ENCODE measurements at regions not wholly inside any gene's neighbourhood (a gene's known extent, or its start where the extent isn't known, plus 50 kb on each side); places are given as distances from the start of the nearest gene placed in this dataset.

DNA sequence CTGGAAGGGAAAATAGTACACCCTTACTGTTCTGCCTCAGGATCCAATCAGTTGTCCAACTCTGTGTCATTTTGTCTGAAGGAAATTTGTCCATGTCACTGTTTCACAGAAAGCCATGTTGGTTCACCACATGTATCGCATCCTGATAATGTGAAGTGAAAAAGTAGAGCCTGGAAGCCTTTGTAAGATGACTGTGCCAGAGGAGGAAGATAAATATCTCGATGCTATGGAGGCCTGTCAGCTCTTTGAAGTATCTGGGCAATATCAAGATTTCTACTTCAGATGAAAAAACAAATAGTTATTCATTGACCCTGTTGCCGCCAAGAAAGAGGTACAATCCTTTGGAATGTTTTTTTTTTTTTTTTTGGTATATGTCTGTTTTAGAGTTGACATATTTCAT lies 270.5 kb downstream of the PHF14 start:
- no peaks in the 10 kb centered on the region for H3K27me3 ChIP-seq (ENCODE audit: control insufficient read depth in 2 of 2, insufficient read depth in 2 of 2, low read length in 2 of 2)
- no peaks in the 10 kb centered on the region for H3K4me1 ChIP-seq (ENCODE audit: control insufficient read depth in 2 of 2, insufficient read depth in 2 of 2, low read length in 2 of 2)
- no peak overlapping the region for H3K4me3 ChIP-seq (ENCODE audit: low read length in 2 of 2)
- no peak overlapping the region for H3K27ac ChIP-seq (ENCODE audit: low read depth in 2 of 2, low read length in 2 of 2)
- no peaks in the 10 kb centered on the region for H3K36me3 ChIP-seq (ENCODE audit: control insufficient read depth in 2 of 2, insufficient read depth in 2 of 2, low read length in 2 of 2)
- H3K9me3 ChIP-seq (ENCODE audit: control insufficient read depth in 2 of 2, low read length in 2 of 2), result no peaks in the 10 kb centered on the region
- no peak overlapping the region for H3K9ac ChIP-seq (ENCODE audit: low read depth in 1 of 2, low read length in 2 of 2)

DNA sequence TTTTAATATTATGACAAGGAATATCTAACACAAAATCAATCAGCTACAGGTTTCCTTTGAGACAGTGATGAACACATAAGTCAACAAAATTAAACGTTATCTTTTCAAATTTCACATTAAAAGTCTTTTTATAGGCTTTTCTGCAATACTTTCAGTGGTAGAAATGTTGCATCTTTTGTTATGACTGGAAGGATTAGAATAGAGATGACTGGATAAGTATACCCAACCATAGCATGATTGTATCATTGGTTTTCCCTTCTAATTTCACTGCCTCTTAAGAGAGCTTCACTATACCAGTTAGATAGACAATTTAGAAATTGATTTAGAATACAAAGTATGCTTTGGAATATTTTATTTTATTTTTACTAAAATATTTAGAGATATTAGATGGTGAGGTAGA lies 273.9 kb downstream of the PHF14 start:
- H3K4me3 ChIP-seq (ENCODE audit: low read length in 2 of 2), result no peak overlapping the region
- no peak overlapping the region for H3K27ac ChIP-seq (ENCODE audit: low read depth in 2 of 2, low read length in 2 of 2)
- H3K27me3 ChIP-seq (ENCODE audit: control insufficient read depth in 2 of 2, insufficient read depth in 2 of 2, low read length in 2 of 2), result no peaks in the 10 kb centered on the region

DNA sequence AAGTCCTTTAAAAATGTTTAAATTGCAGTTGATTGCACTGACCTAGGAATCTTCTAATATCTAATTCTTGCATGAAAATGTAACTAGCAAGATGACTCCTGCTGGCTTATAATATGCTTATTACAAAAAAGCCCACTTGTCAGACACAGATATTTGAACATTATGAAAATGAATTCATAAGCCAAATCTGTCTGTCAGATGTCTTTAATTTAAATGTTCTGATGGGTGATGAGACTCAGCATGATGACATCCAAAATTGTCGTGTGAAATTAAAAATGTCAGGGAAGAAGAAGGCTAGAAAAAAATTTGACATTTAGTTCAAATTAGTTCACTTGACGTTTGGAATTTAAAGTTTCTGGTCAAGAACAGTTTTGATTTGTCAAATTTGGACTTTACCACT lies 277.8 kb downstream of the PHF14 start:
- no peaks in the 10 kb centered on the region for H3K36me3 ChIP-seq (ENCODE audit: control insufficient read depth in 2 of 2, insufficient read depth in 2 of 2, low read length in 2 of 2)
- H3K27ac ChIP-seq (ENCODE audit: low read depth in 2 of 2, low read length in 2 of 2), result no peak overlapping the region
- no peaks in the 10 kb centered on the region for H3K27me3 ChIP-seq (ENCODE audit: control insufficient read depth in 2 of 2, insufficient read depth in 2 of 2, low read length in 2 of 2)
- no peak overlapping the region for H3K9ac ChIP-seq (ENCODE audit: low read depth in 1 of 2, low read length in 2 of 2)
- no peaks in the 10 kb centered on the region for H3K9me3 ChIP-seq (ENCODE audit: control insufficient read depth in 2 of 2, low read length in 2 of 2)
- H3K4me1 ChIP-seq (ENCODE audit: control insufficient read depth in 2 of 2, insufficient read depth in 2 of 2, low read length in 2 of 2), result no peaks in the 10 kb centered on the region
- no peak overlapping the region for H3K4me3 ChIP-seq (ENCODE audit: low read length in 2 of 2)

More for the DNA sequence above, 273.9 kb downstream of the PHF14 start:
- Histone ChIP-seq H3K9ac (ENCODE audit: low read depth in 1 of 2, low read length in 2 of 2) (no peak overlapping the region), H3K36me3 (ENCODE audit: control insufficient read depth in 2 of 2, insufficient read depth in 2 of 2, low read length in 2 of 2) (no peaks in the 10 kb centered on the region), H3K4me1 (ENCODE audit: control insufficient read depth in 2 of 2, insufficient read depth in 2 of 2, low read length in 2 of 2) (no peaks in the 10 kb centered on the region), H3K9me3 (ENCODE audit: control insufficient read depth in 2 of 2, low read length in 2 of 2) (no peaks in the 10 kb centered on the region)

DNA sequence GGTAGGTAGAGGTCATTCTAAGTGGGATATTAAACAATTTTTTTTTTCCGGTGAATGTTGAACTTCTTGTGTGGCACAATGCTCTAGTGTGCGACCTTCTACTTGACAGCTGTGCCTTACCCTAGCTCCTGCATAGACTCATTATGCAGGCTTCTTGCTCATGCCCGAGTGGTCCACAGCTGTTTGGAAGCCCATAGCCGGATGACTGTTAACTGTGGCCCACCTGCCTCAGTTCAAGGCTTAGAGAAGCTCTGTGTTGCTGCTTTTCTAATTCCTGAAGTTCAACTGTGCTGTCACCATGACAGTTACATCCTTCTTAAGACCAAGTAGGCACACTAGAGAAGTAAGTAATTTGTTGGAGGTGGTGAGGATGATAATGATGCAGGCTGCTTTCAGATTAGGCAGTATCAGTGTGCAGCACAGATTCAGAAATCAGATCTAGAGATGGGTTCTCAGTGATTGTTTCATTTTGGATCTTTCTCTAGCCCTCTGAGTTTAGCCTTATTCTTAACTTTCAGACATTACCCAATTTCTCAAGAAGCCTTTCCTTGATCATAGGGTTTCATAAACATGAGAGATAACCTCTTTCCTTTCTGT lies 278.4 kb downstream of the PHF14 start:
- Histone ChIP-seq H3K9ac (ENCODE audit: low read depth in 1 of 2, low read length in 2 of 2) (no peak overlapping the region), H3K4me3 (ENCODE audit: low read length in 2 of 2) (no peak overlapping the region), H3K27ac (ENCODE audit: low read depth in 2 of 2, low read length in 2 of 2) (no peak overlapping the region), H3K27me3 (ENCODE audit: control insufficient read depth in 2 of 2, insufficient read depth in 2 of 2, low read length in 2 of 2) (no peaks in the 10 kb centered on the region), H3K9me3 (ENCODE audit: control insufficient read depth in 2 of 2, low read length in 2 of 2) (no peaks in the 10 kb centered on the region), H3K36me3 (ENCODE audit: control insufficient read depth in 2 of 2, insufficient read depth in 2 of 2, low read length in 2 of 2) (no peaks in the 10 kb centered on the region), H3K4me1 (ENCODE audit: control insufficient read depth in 2 of 2, insufficient read depth in 2 of 2, low read length in 2 of 2) (no peaks in the 10 kb centered on the region)

DNA sequence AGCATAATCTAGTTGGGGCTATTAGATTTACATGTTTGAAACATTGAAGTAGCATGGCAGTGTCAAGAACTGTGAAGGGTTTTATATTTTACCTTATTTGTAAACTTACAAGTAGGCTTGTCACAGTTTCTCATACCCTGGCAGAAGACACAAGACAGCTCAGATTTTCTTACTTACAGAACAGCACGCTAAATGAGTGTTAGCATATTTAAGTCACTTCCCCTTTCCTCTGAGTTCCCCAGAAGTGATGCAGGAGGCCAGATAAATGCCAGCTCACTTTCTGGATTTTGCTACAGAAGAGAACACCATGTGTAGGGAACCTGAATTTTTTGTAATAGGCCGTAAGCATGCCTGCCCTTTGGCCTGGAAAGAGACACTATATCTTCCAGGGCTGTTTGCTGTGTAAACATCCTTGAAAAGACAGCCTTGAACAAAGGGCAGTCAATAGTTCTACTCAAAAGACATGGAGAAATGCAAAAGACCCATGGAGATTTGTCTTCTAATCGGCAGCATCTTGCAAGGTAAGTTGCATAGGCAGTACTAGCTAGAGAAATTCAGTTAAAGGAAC lies 279.1 kb downstream of the PHF14 start:
- no peaks in the 10 kb centered on the region for H3K9me3 ChIP-seq (ENCODE audit: control insufficient read depth in 2 of 2, low read length in 2 of 2)
- H3K36me3 ChIP-seq (ENCODE audit: control insufficient read depth in 2 of 2, insufficient read depth in 2 of 2, low read length in 2 of 2), result no peaks in the 10 kb centered on the region
- H3K4me3 ChIP-seq (ENCODE audit: low read length in 2 of 2), result no peak overlapping the region
- H3K9ac ChIP-seq (ENCODE audit: low read depth in 1 of 2, low read length in 2 of 2), result no peak overlapping the region
- H3K4me1 ChIP-seq (ENCODE audit: control insufficient read depth in 2 of 2, insufficient read depth in 2 of 2, low read length in 2 of 2), result no peaks in the 10 kb centered on the region
- no peak overlapping the region for H3K27ac ChIP-seq (ENCODE audit: low read depth in 2 of 2, low read length in 2 of 2)
- H3K27me3 ChIP-seq (ENCODE audit: control insufficient read depth in 2 of 2, insufficient read depth in 2 of 2, low read length in 2 of 2), result no peaks in the 10 kb centered on the region

DNA sequence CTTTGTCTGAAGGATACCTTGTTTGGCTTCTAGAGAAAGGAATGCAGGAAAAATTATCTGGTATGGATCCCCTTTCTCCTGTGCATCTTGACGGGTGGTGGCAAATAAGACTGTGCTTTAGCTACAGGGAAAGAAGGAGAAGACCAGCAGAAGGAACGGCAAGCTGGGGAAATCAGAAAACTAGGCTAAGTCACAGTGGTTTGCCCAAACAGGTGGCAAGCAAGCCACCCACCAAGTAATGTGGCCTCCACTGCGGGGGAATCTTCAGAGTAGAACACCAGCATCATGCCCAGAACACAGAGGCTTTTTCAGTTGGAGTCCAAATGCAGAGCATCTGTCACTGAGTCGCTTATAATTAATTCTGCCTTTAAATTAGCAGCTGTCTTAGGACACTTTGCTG lies 282.8 kb downstream of the PHF14 start:
- Histone ChIP-seq H3K36me3 (ENCODE audit: control insufficient read depth in 2 of 2, insufficient read depth in 2 of 2, low read length in 2 of 2) (no peaks in the 10 kb centered on the region), H3K4me1 (ENCODE audit: control insufficient read depth in 2 of 2, insufficient read depth in 2 of 2, low read length in 2 of 2) (no peaks in the 10 kb centered on the region), H3K4me3 (ENCODE audit: low read length in 2 of 2) (no peak overlapping the region), H3K27ac (ENCODE audit: low read depth in 2 of 2, low read length in 2 of 2) (no peak overlapping the region), H3K27me3 (ENCODE audit: control insufficient read depth in 2 of 2, insufficient read depth in 2 of 2, low read length in 2 of 2) (no peaks in the 10 kb centered on the region), H3K9ac (ENCODE audit: low read depth in 1 of 2, low read length in 2 of 2) (no peak overlapping the region), H3K9me3 (ENCODE audit: control insufficient read depth in 2 of 2, low read length in 2 of 2) (no peaks in the 10 kb centered on the region)

DNA sequence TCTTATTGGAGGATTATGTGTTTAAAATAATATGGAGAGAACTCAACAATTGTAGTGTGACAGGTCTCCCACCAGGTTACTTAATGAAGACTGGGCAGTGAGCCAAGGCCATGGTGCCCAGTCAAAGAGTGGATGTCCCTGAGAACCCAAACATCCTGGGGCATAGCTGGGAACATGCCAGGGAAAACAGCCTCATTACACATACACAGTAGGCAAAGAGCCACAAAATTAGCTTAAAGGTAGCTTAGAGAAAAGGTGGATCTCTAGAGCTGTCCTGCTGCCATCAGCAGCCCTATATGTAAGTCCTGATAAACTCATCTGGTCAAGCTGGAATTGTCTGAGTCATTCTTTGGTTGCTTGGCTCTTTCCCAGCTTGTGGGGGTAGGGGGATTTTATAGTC lies 287.8 kb downstream of the PHF14 start:
- Histone ChIP-seq H3K36me3 (ENCODE audit: control insufficient read depth in 2 of 2, insufficient read depth in 2 of 2, low read length in 2 of 2) (no peaks in the 10 kb centered on the region), H3K27me3 (ENCODE audit: control insufficient read depth in 2 of 2, insufficient read depth in 2 of 2, low read length in 2 of 2) (no peaks in the 10 kb centered on the region), H3K4me1 (ENCODE audit: control insufficient read depth in 2 of 2, insufficient read depth in 2 of 2, low read length in 2 of 2) (no peaks in the 10 kb centered on the region), H3K9ac (ENCODE audit: low read depth in 1 of 2, low read length in 2 of 2) (no peak overlapping the region), H3K27ac (ENCODE audit: low read depth in 2 of 2, low read length in 2 of 2) (no peak overlapping the region), H3K4me3 (ENCODE audit: low read length in 2 of 2) (no peak overlapping the region), H3K9me3 (ENCODE audit: control insufficient read depth in 2 of 2, low read length in 2 of 2) (no peaks in the 10 kb centered on the region)

DNA sequence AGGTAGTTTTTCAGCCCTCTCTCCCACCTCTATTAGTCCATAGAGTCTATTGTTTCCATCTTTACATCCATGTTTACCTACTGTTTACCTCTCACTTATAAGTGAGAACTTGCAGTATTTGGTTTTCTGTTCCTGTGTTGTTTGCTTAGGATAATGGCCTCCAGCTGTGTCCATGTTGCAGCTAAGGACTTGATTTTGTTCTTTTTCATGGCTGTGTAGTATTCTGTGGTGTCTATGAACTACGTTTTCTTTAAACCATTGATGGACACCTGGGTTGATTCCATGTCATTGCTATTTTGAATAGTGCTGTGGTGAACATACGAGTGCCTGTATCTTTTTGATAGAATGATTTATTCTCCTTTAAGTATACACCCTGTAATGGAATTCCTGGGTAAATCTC lies 292.4 kb downstream of the PHF14 start:
- Histone ChIP-seq H3K4me1 (ENCODE audit: control insufficient read depth in 2 of 2, insufficient read depth in 2 of 2, low read length in 2 of 2) (no peaks in the 10 kb centered on the region), H3K9me3 (ENCODE audit: control insufficient read depth in 2 of 2, low read length in 2 of 2) (no peaks in the 10 kb centered on the region), H3K36me3 (ENCODE audit: control insufficient read depth in 2 of 2, insufficient read depth in 2 of 2, low read length in 2 of 2) (no peaks in the 10 kb centered on the region), H3K27ac (ENCODE audit: low read depth in 2 of 2, low read length in 2 of 2) (no peak overlapping the region), H3K9ac (ENCODE audit: low read depth in 1 of 2, low read length in 2 of 2) (no peak overlapping the region), H3K27me3 (ENCODE audit: control insufficient read depth in 2 of 2, insufficient read depth in 2 of 2, low read length in 2 of 2) (no peaks in the 10 kb centered on the region), H3K4me3 (ENCODE audit: low read length in 2 of 2) (no peak overlapping the region)

DNA sequence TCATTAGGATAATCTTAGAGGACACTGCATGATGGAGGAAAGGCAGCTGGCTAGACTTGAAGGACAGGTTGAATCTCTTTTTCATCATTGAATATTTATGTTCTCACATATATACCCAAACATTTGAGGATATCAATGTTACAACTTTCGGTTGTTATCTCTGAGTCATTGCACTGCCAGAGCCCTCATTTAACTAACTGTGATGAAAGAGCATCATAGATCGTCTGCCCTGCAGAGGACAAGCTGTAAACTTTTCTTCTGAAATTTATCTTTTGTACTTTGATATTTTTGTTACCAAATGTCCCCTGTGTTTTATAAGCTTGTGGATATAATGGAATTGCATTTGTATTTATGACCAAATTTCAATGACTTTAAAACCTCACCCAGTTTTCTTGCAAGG lies 298.7 kb downstream of the PHF14 start:
- Histone ChIP-seq H3K9me3 (ENCODE audit: control insufficient read depth in 2 of 2, low read length in 2 of 2) (no peaks in the 10 kb centered on the region), H3K27ac (ENCODE audit: low read depth in 2 of 2, low read length in 2 of 2) (no peak overlapping the region), H3K9ac (ENCODE audit: low read depth in 1 of 2, low read length in 2 of 2) (no peak overlapping the region), H3K36me3 (ENCODE audit: control insufficient read depth in 2 of 2, insufficient read depth in 2 of 2, low read length in 2 of 2) (no peaks in the 10 kb centered on the region), H3K27me3 (ENCODE audit: control insufficient read depth in 2 of 2, insufficient read depth in 2 of 2, low read length in 2 of 2) (no peaks in the 10 kb centered on the region), H3K4me1 (ENCODE audit: control insufficient read depth in 2 of 2, insufficient read depth in 2 of 2, low read length in 2 of 2) (no peaks in the 10 kb centered on the region), H3K4me3 (ENCODE audit: low read length in 2 of 2) (no peak overlapping the region)

DNA sequence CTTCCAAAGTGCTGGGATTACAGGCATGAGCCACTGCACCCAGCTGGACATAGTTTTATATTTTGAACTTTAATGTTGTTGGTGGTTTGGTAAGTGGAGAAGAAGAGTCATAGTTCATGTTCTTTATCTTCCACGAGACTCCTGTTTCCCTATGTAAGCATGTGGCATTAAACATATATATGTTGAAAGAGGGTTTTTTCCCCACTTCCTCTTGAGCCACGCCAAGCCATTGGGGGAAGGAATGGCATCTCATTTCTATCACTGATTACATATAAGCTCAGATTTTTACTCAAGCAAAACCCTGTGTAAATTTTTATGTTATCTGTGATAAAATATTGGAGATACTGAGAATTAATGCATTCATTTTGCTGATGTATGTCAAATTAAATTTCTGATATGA lies 300.4 kb downstream of the PHF14 start:
- Histone ChIP-seq H3K4me1 (ENCODE audit: control insufficient read depth in 2 of 2, insufficient read depth in 2 of 2, low read length in 2 of 2) (no peaks in the 10 kb centered on the region), H3K9ac (ENCODE audit: low read depth in 1 of 2, low read length in 2 of 2) (no peak overlapping the region), H3K9me3 (ENCODE audit: control insufficient read depth in 2 of 2, low read length in 2 of 2) (no peaks in the 10 kb centered on the region), H3K27me3 (ENCODE audit: control insufficient read depth in 2 of 2, insufficient read depth in 2 of 2, low read length in 2 of 2) (no peaks in the 10 kb centered on the region), H3K4me3 (ENCODE audit: low read length in 2 of 2) (no peak overlapping the region), H3K36me3 (ENCODE audit: control insufficient read depth in 2 of 2, insufficient read depth in 2 of 2, low read length in 2 of 2) (no peaks in the 10 kb centered on the region), H3K27ac (ENCODE audit: low read depth in 2 of 2, low read length in 2 of 2) (no peak overlapping the region)

GRCh38 chr7:11281953-11282352 lies 308.3 kb downstream of the PHF14 start:
- H3K4me1 ChIP-seq (ENCODE audit: control insufficient read depth in 2 of 2, insufficient read depth in 2 of 2, low read length in 2 of 2), result no peaks in the 10 kb centered on the region
- H3K27ac ChIP-seq (ENCODE audit: low read depth in 2 of 2, low read length in 2 of 2), result no peak overlapping the region
- H3K9ac ChIP-seq (ENCODE audit: low read depth in 1 of 2, low read length in 2 of 2), result no peak overlapping the region
- H3K36me3 ChIP-seq (ENCODE audit: control insufficient read depth in 2 of 2, insufficient read depth in 2 of 2, low read length in 2 of 2), result no peaks in the 10 kb centered on the region
- no peak overlapping the region for H3K4me3 ChIP-seq (ENCODE audit: low read length in 2 of 2)
- no peaks in the 10 kb centered on the region for H3K27me3 ChIP-seq (ENCODE audit: control insufficient read depth in 2 of 2, insufficient read depth in 2 of 2, low read length in 2 of 2)
- no peaks in the 10 kb centered on the region for H3K9me3 ChIP-seq (ENCODE audit: control insufficient read depth in 2 of 2, low read length in 2 of 2)
